Transverse colon (tissue), 4 donors: ENCODE measurements at regions not wholly inside any gene's neighbourhood (a gene's known extent, or its start where the extent isn't known, plus 50 kb on each side); places are given as distances from the start of the nearest gene placed in this dataset.

Experiments used
- DNase-seq: peaks from one replicate; pipeline ENCODE4 v3.0.0-alpha.2; 2019
- H3K27ac ChIP-seq, 4 donors: fragments of 200-600 bp; sonication (generic); 2 replicates each; pipeline ENCODE4 v1.5.1; 2016 to 2018; ENCODE audit warnings: inconsistent platforms in 4 of 4
- H3K27me3 ChIP-seq: fragments of 200-600 bp; sonication (generic); 2 replicates; pipeline ENCODE4 v1.5.1; 2017; ENCODE audit warnings: inconsistent platforms
- H3K36me3 ChIP-seq, 4 donors: fragments of 200-600 bp; sonication (generic); 2 replicates each; pipeline ENCODE4 v1.5.1; 2017 to 2019; ENCODE audit warnings: inconsistent platforms in 4 of 4
- H3K4me1 ChIP-seq, 4 donors: fragments of 200-600 bp; sonication (generic); 2 replicates each; pipeline ENCODE4 v1.5.1; 2017 to 2020; ENCODE audit warnings: inconsistent platforms in 4 of 4
- H3K4me3 ChIP-seq, 4 donors: fragments of 200-600 bp; sonication (generic); 1 replicate in 1 of 4; 2 replicates in 3 of 4; pipeline versions ENCODE4 v1.5.1 to v1.6.1; 2017 to 2019; ENCODE audit warnings: inconsistent platforms in 4 of 4
- H3K9me3 ChIP-seq, 2 donors: fragments of 200-600 bp; sonication (generic); 2 replicates each; pipeline ENCODE4 v1.5.1; 2017 to 2019; ENCODE audit warnings: inconsistent platforms in 2 of 2
- CTCF ChIP-seq, 5 experiments: fragments of 200-600 bp in 3 of 5; fragments of 450-650 bp in 2 of 5; sonication (generic) in 3 of 5; IDR thresholded peaks; 1 replicate in 2 of 5; 2 replicates in 3 of 5; pipeline ENCODE4 v1.5.1; 2016 to 2017; ENCODE audit warnings: antibody characterized with exemption in 5 of 5, inconsistent platforms in 3 of 5, mild to moderate bottlenecking in 2 of 5, moderate library complexity in 1 of 5
- EP300 ChIP-seq: sonication (generic); formaldehyde crosslinking; IDR thresholded peaks from one replicate; pipeline ENCODE4 v1.6.1; 2017; ENCODE audit warnings: antibody characterized with exemption, low read depth
- POLR2A ChIP-seq: fragments of 450-650 bp; IDR thresholded peaks from one replicate; pipeline ENCODE4 v1.6.1; 2016; ENCODE audit warnings: antibody characterized with exemption, mild to moderate bottlenecking, moderate library complexity
- POLR2AphosphoS5 ChIP-seq, 3 donors: sonication (generic); formaldehyde crosslinking; IDR thresholded peaks; one replicate each; pipeline ENCODE4 v1.6.1; 2016; ENCODE audit warnings: antibody characterized with exemption in 3 of 3
- WGBS, 2 donors: methylation state at CpG; one replicate each; pipeline ENCODE4 v1.1.5; 2018; ENCODE audit warnings: low coverage in 1 of 2; 5-methylcytosine and 5-hydroxymethylcytosine counted together
- in situ Hi-C, 4 donors: fragments of 200-750 bp; cut with MboI; loops; one replicate each; pipeline versions ENCODE4 v1.15.0 to v1.15.1; 2017; ENCODE audit warnings: low sequenced_read_pairs in 3 of 4, low pct_ligation_motif_present in 1 of 4, low pct_unique_long_range_greater_than_20kb in 1 of 4
- intact Hi-C: fragments of 100-400 bp; cut with DNase I; formaldehyde crosslinking; loops from one replicate; pipeline ENCODE4 v1.15.1; 2023; ENCODE audit warnings: low total_unique reads

- H3K27ac ChIP-seq, result no peak overlapping the region
- TF ChIP-seq EP300, result no peak
- no peak for TF ChIP-seq POLR2A
- TF ChIP-seq POLR2AphosphoS5 (IDR thresholded peaks at IDR 0.05), result no peak
- no peak for TF ChIP-seq CTCF (IDR thresholded peaks at IDR 0.05)
- H3K27me3 ChIP-seq, result no peaks in the 10 kb centered on the region
- DNase-seq, result no peak
- WGBS, 2 donors, result 73% methylated on average over 1 of the region's 1 CpG; no CpG with 5 or more reads in 1 of the 2 donors
- in situ Hi-C loops (no loop called here), intact Hi-C loops (no loop called here)
- no peaks in the 10 kb centered on the region for H3K36me3 ChIP-seq
- no peaks in the 10 kb centered on the region for H3K9me3 ChIP-seq
- no peak overlapping the region for H3K4me3 ChIP-seq
- H3K4me1 ChIP-seq, result no peaks in the 10 kb centered on the region
These were observed 320.9 kb upstream of the CDH5 start for GRCh38 chr16:66045626-66046025.

GRCh38 chr16:66044556-66044955 is 321.9 kb upstream of the CDH5 start:
- Histone ChIP-seq H3K27ac (no peak overlapping the region), H3K27me3 (no peaks in the 10 kb centered on the region), H3K4me1 (no peaks in the 10 kb centered on the region), H3K9me3 (no peaks in the 10 kb centered on the region), H3K36me3 (no peaks in the 10 kb centered on the region), H3K4me3 (no peak overlapping the region)
- DNase-seq, result no peak
- in situ Hi-C loops (no loop called here), intact Hi-C loops (no loop called here)
- 51 to 62% methylated on average over 2 of the region's 2 CpGs for WGBS, 2 donors
- TF ChIP-seq POLR2A (no peak), CTCF (IDR thresholded peaks at IDR 0.05) (no peak), POLR2AphosphoS5 (IDR thresholded peaks at IDR 0.05) (no peak), EP300 (no peak)

- intact Hi-C loops, result no loop called here
- WGBS, 2 donors, result 59 to 70% methylated on average over 2 to 3 of the region's 3 CpGs
- no peak overlapping the region for H3K27ac ChIP-seq
- no peak overlapping the region for H3K4me3 ChIP-seq
- in situ Hi-C loops, result no loop called here
- H3K4me1 ChIP-seq, result no peaks in the 10 kb centered on the region
- H3K27me3 ChIP-seq, result no peaks in the 10 kb centered on the region
- H3K9me3 ChIP-seq, result no peaks in the 10 kb centered on the region
- no peak for DNase-seq
- TF ChIP-seq EP300 (no peak), POLR2AphosphoS5 (IDR thresholded peaks at IDR 0.05) (no peak), CTCF (IDR thresholded peaks at IDR 0.05) (no peak), POLR2A (no peak)
- no peaks in the 10 kb centered on the region for H3K36me3 ChIP-seq
These were observed 322.4 kb upstream of the CDH5 start for GRCh38 chr16:66044089-66044488.

GRCh38 chr16:66043326-66043725 is 323.2 kb upstream of the CDH5 start:
- DNase-seq, result no peak
- Histone ChIP-seq H3K4me1 (no peaks in the 10 kb centered on the region), H3K9me3 (no peaks in the 10 kb centered on the region), H3K4me3 (no peak overlapping the region), H3K27me3 (no peaks in the 10 kb centered on the region), H3K27ac (no peak overlapping the region), H3K36me3 (no peaks in the 10 kb centered on the region)
- intact Hi-C loops, result no loop called here
- in situ Hi-C loops, result no loop called here
- TF ChIP-seq CTCF (IDR thresholded peaks at IDR 0.05) (no peak), EP300 (no peak), POLR2AphosphoS5 (IDR thresholded peaks at IDR 0.05) (no peak), POLR2A (no peak)
